Osteoblast (primary cell): ENCODE measurements at regions not wholly inside any gene's neighbourhood (a gene's known extent, or its start where the extent isn't known, plus 50 kb on each side); places are given as distances from the start of the nearest gene placed in this dataset.

Source experiments
- DNase-seq: peaks from one replicate; pipeline ENCODE4 v3.0.0; 2011; ENCODE audit warnings: low spot score, mixed read lengths; ENCODE audit not compliant: insufficient read length; ENCODE audit errors: missing footprints
- H2AFZ ChIP-seq: 2 replicates; pipeline ENCODE4 v1.6.0; 2011; ENCODE audit warnings: mild to moderate bottlenecking, low read length
- H3K27ac ChIP-seq: 2 replicates; pipeline ENCODE4 v1.5.1; 2011; ENCODE audit warnings: mild to moderate bottlenecking, low read depth, low read length, moderate library complexity
- H3K27me3 ChIP-seq: 2 replicates; pipeline ENCODE4 v1.6.0; 2012; ENCODE audit warnings: mild to moderate bottlenecking, control low read depth, inconsistent platforms, low read length, moderate library complexity; ENCODE audit not compliant: insufficient read depth
- H3K36me3 ChIP-seq: 2 replicates; pipeline ENCODE4 v1.5.1; 2011; ENCODE audit warnings: mild to moderate bottlenecking, low read length, control low read depth, moderate library complexity; ENCODE audit not compliant: insufficient read depth
- H3K4me1 ChIP-seq: 2 replicates; pipeline ENCODE4 v1.5.1; 2011; ENCODE audit warnings: mild to moderate bottlenecking, low read length, control low read depth, moderate library complexity; ENCODE audit not compliant: insufficient read depth
- H3K4me2 ChIP-seq: 2 replicates; pipeline ENCODE4 v1.6.0; 2011; ENCODE audit warnings: mild to moderate bottlenecking, low read length; ENCODE audit not compliant: insufficient read depth
- H3K4me3 ChIP-seq: fragments of 200-600 bp; sonication (generic); 3 replicates; pipeline ENCODE4 v1.5.1; 2012; ENCODE audit warnings: mild to moderate bottlenecking, low read length, inconsistent platforms; ENCODE audit not compliant: insufficient read depth
- H3K79me2 ChIP-seq: 2 replicates; pipeline ENCODE4 v1.6.0; 2012; ENCODE audit warnings: mild to moderate bottlenecking, low read length, control low read depth, inconsistent platforms; ENCODE audit not compliant: insufficient read depth
- H3K9me3 ChIP-seq: 2 replicates; pipeline ENCODE4 v1.5.1; 2011; ENCODE audit warnings: low read depth, low read length, control low read depth
- H4K20me1 ChIP-seq: 2 replicates; pipeline ENCODE4 v1.6.0; 2012; ENCODE audit warnings: mild to moderate bottlenecking, low read length, control low read depth; ENCODE audit not compliant: insufficient read depth
- CTCF ChIP-seq: IDR thresholded peaks from 2 replicates; pipeline ENCODE4 v1.5.1; 2011; ENCODE audit warnings: mild to moderate bottlenecking, low read depth, low read length, moderate library complexity; ENCODE audit errors: extremely low read depth

- H3K27me3 ChIP-seq, result no peaks in the 10 kb centered on the region
- no peak for DNase-seq
- no peaks in the 10 kb centered on the region for H4K20me1 ChIP-seq
- H3K9me3 ChIP-seq, result no peaks in the 10 kb centered on the region
- H3K79me2 ChIP-seq, result no peaks in the 10 kb centered on the region
- no peak overlapping the region for H3K4me2 ChIP-seq
- no peak for TF ChIP-seq CTCF
- peak overlapping the region; percentile 11 for H3K27ac ChIP-seq
- peaks cover 42% of the 10 kb centered on the region for H3K4me1 ChIP-seq
- H3K36me3 ChIP-seq, result no peaks in the 10 kb centered on the region
- H2AFZ ChIP-seq, result peak overlapping the region; percentile 15
- no peak overlapping the region for H3K4me3 ChIP-seq
Measured at GRCh38 chr18:45250479-45250878, 364.8 kb upstream of the SLC14A2 start.

GRCh38 chr18:45251236-45251635 lies 364.0 kb upstream of the SLC14A2 start:
- Histone ChIP-seq H3K27me3 (no peaks in the 10 kb centered on the region), H3K27ac (no peak overlapping the region), H3K79me2 (no peaks in the 10 kb centered on the region), H4K20me1 (no peaks in the 10 kb centered on the region), H2AFZ (no peak overlapping the region), H3K4me2 (no peak overlapping the region), H3K4me1 (peaks cover 48% of the 10 kb centered on the region), H3K36me3 (no peaks in the 10 kb centered on the region), H3K4me3 (no peak overlapping the region), H3K9me3 (no peaks in the 10 kb centered on the region)
- no peak for TF ChIP-seq CTCF
- DNase-seq, result no peak

- Histone ChIP-seq H3K4me3 (no peak overlapping the region), H3K9me3 (no peaks in the 10 kb centered on the region), H3K4me2 (no peak overlapping the region), H3K27ac (no peak overlapping the region), H3K4me1 (peaks cover 51% of the 10 kb centered on the region), H3K36me3 (no peaks in the 10 kb centered on the region), H3K27me3 (no peaks in the 10 kb centered on the region), H2AFZ (no peak overlapping the region), H3K79me2 (no peaks in the 10 kb centered on the region), H4K20me1 (no peaks in the 10 kb centered on the region)
- no peak for DNase-seq
- no peak for TF ChIP-seq CTCF
Measured at GRCh38 chr18:45252474-45252873, 362.8 kb upstream of the SLC14A2 start.

- Histone ChIP-seq H3K27me3 (no peaks in the 10 kb centered on the region), H2AFZ (no peak overlapping the region), H3K27ac (no peak overlapping the region), H3K36me3 (no peaks in the 10 kb centered on the region), H3K4me2 (no peak overlapping the region), H3K79me2 (no peaks in the 10 kb centered on the region), H3K4me1 (peaks cover 45% of the 10 kb centered on the region), H3K9me3 (no peaks in the 10 kb centered on the region), H3K4me3 (no peak overlapping the region), H4K20me1 (no peaks in the 10 kb centered on the region)
- DNase-seq, result no peak
- no peak for TF ChIP-seq CTCF
Measured at GRCh38 chr18:45253056-45253565, 362.2 kb upstream of the SLC14A2 start.
